Left renal cortex interstitium (tissue), 4 donors: ENCODE measurements at regions not wholly inside any gene's neighbourhood (a gene's known extent, or its start where the extent isn't known, plus 50 kb on each side); places are given as distances from the start of the nearest gene placed in this dataset.
"Not testable (repeated sequence)": the region's sequence is repeated elsewhere in the genome, so short reads cannot be mapped to it uniquely, and the experiment has no call there.

Experiments
- DNase-seq, 4 donors: peaks; one replicate each; pipeline ENCODE4 v3.0.0-alpha.2; 2013; ENCODE audit warnings: low read depth in 4 of 4, low spot score in 2 of 4, missing footprints in 1 of 4

- DNase-seq: no peak
Observed at GRCh38 chr7:82501346-82501745, 57.8 kb upstream of the CACNA2D1 start.

- not testable (repeated sequence) for DNase-seq
Observed at GRCh38 chr7:82499546-82499945, 56.0 kb upstream of the CACNA2D1 start.

GRCh38 chr7:82494420-82494819 is 50.8 kb upstream of the CACNA2D1 start:
- no peak for DNase-seq
